Esophagus (tissue), 2 donors: ENCODE measurements at regions not wholly inside any gene's neighbourhood (a gene's known extent, or its start where the extent isn't known, plus 50 kb on each side); places are given as distances from the start of the nearest gene placed in this dataset.

Experiments used
- H3K27ac ChIP-seq, 2 donors: one replicate each; pipeline ENCODE4 v1.5.1; 2013; ENCODE audit warnings: low read depth in 2 of 2, mild to moderate bottlenecking in 2 of 2, inconsistent platforms in 1 of 2, low read length in 1 of 2, moderate library complexity in 1 of 2
- H3K27me3 ChIP-seq, 2 donors: one replicate each; pipeline ENCODE4 v1.6.1; 2013; ENCODE audit warnings: low read length in 2 of 2, control low read depth in 1 of 2, mild to moderate bottlenecking in 1 of 2; ENCODE audit not compliant: insufficient read depth in 2 of 2, control insufficient read depth in 1 of 2
- H3K36me3 ChIP-seq, 2 donors: one replicate each; pipeline ENCODE4 v1.6.1; 2013; ENCODE audit warnings: low read length in 1 of 2; ENCODE audit not compliant: control insufficient read depth in 2 of 2, insufficient read depth in 2 of 2
- H3K4me1 ChIP-seq, 2 donors: one replicate each; pipeline ENCODE4 v1.6.1; 2013; ENCODE audit warnings: low read length in 1 of 2; ENCODE audit not compliant: control insufficient read depth in 2 of 2, insufficient read depth in 2 of 2
- H3K4me3 ChIP-seq, 2 donors: one replicate each; pipeline ENCODE4 v1.5.1; 2013; ENCODE audit warnings: low read length in 2 of 2, mild to moderate bottlenecking in 2 of 2, low read depth in 1 of 2, moderate library complexity in 1 of 2
- H3K9me3 ChIP-seq, 2 donors: one replicate each; pipeline ENCODE4 v1.6.1; 2013; ENCODE audit warnings: mild to moderate bottlenecking in 2 of 2, low read depth in 1 of 2, low read length in 1 of 2, moderate library complexity in 1 of 2; ENCODE audit not compliant: control insufficient read depth in 2 of 2, insufficient read depth in 1 of 2
- WGBS, 2 donors: extraction: QIAGEN DNeasy Blood & Tissue Kit; methylation state at CpG; one replicate each; pipeline ENCODE4 v1.1.7; 2013; 5-methylcytosine and 5-hydroxymethylcytosine counted together
- donor health status: healthy with polysubstance abuse.
- donor health status: Bipolar disorder and iron deficiency.

DNA sequence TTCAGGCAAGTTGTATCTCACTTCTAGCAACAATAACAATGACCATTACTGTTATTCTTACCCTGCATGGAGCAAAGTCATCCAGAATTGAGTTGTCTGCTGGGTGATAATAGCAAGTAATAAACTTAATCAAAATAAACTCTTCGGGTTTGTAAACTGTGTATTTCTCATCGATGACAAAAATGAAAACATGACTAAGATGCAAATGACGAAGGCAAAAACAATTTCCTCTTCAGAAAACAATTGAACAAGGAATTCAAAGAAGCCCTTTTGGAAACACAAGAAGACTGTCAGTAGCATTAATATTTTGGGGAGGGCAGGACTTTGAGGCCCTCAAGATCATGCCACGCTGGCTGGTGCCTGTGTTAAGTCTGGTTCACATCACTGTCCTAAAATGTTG is 232.0 kb downstream of the BTG1 start:
- H3K4me1 ChIP-seq, result no peaks in the 10 kb centered on the region
- no peaks in the 10 kb centered on the region for H3K27me3 ChIP-seq
- no peaks in the 10 kb centered on the region for H3K9me3 ChIP-seq
- H3K4me3 ChIP-seq, result no peak overlapping the region
- 80 to 88% methylated on average over 4 of the region's 4 CpGs for WGBS, 2 donors
- no peak overlapping the region for H3K27ac ChIP-seq
- no peaks in the 10 kb centered on the region for H3K36me3 ChIP-seq

- Histone ChIP-seq H3K4me3 (no peak overlapping the region), H3K4me1 (no peaks in the 10 kb centered on the region), H3K9me3 (no peaks in the 10 kb centered on the region), H3K27ac (no peak overlapping the region), H3K27me3 (no peaks in the 10 kb centered on the region), H3K36me3 (no peaks in the 10 kb centered on the region)
Observed at GRCh38 chr12:91913124-91913523, 232.5 kb downstream of the BTG1 start.

GRCh38 chr12:91912178-91912577 is 233.5 kb downstream of the BTG1 start:
- Histone ChIP-seq H3K36me3 (no peaks in the 10 kb centered on the region), H3K4me1 (no peaks in the 10 kb centered on the region), H3K4me3 (no peak overlapping the region), H3K27me3 (no peaks in the 10 kb centered on the region), H3K9me3 (no peaks in the 10 kb centered on the region), H3K27ac (no peak overlapping the region)
- WGBS, 2 donors, result 82 to 99% methylated on average over 1 of the region's 1 CpG

DNA sequence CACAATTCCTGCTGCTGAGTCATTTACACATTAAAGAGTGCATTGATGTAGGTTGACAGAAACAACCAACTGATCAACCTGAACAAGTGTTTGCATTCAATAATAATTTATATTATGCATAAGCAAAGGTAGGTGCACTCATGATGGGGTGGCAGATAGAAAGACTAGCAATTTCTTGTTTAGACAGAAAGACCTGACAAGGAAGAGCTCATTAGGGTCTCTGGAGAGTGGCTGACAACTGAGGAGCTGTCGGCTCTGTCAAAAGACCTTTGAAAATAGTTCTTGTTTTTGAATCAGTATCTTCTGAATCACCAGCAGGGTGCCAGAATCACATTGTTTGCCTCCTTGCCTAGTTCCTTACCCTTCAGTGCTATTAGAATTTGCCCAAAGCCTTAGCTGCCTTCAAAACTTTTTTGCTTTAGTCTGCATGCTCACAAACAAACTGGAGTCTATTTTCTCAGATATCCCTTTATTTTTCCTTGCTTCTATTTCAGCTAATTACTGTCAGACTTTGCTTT is 234.7 kb downstream of the BTG1 start:
- 63 to 69% methylated on average over 1 of the region's 1 CpG for WGBS, 2 donors

DNA sequence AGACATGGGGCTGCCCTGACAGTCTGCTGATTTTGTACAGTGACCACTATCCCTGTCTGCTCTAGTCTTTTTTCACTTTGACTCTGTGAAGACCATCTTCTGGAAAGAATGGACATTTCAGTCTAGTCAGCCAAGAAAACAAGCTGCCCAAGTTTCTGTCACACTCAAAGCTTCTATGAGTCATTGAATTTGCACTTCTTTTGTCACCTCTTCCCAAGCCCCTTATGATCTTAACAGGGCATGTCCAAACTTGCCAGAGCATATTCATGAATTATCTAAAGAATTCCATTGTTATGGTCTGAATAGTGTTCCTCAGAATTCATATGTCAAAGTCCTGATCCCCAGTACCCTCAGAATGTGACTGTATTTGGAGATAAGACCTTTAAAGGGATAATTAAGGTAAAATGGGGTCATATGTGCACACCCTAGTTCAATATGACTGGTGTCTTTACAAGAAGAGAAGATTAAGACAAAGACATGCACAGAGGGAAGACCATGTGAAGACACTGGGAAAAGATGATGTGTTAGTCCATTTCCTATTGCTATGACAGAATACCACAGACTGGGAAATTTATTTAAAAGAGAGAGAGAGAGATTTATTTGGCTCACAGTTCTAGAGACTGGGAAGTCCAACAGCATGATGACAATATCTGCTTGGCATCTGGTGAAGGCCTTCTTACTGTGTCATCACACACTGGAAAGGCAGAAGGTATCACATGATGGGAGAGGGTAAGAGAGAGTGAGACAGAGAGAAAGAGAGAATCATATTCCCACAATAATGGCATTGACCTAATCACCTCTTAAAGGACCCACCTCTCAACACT is 242.6 kb downstream of the BTG1 start:
- Histone ChIP-seq H3K4me1 (no peaks in the 10 kb centered on the region), H3K4me3 (no peak overlapping the region), H3K9me3 (no peaks in the 10 kb centered on the region), H3K36me3 (no peaks in the 10 kb centered on the region), H3K27me3 (no peaks in the 10 kb centered on the region), H3K27ac (no peak overlapping the region)

More for the DNA sequence above, 234.7 kb downstream of the BTG1 start:
- Histone ChIP-seq H3K4me3 (no peak overlapping the region), H3K27ac (no peak overlapping the region), H3K9me3 (no peaks in the 10 kb centered on the region), H3K4me1 (no peaks in the 10 kb centered on the region), H3K36me3 (no peaks in the 10 kb centered on the region), H3K27me3 (no peaks in the 10 kb centered on the region)

DNA sequence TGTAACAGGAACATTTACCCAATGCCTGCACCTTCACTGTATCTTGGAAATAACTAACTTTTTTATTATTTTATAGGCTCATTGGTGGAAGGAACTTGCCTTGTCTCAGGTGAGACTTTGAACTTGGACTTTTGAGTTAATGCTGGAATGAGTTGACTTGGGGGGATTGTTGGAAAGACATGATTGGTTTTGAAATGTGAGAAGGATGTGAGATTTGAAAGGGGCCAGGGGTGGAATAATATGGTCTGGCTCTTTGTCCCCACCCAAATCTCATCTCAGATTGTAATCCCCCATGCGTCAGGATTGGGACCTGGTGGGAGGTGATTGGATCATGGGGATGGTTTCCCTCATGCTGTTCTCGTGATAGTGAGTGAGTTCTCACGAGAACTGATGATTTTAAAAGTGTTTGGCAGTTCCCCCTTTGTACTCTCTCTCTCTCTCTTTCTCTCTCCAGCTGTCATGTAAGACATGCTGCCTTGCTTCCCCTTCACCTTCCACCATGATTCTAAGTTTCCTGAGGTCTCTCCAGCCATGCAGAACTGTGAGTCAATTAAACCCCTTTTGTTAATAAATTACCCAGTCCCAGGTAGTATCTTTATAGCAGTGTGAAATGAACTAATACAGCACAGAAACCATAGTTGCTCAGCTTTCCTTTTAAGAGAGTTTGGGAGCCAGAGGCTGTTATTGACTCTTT is 244.1 kb downstream of the BTG1 start:
- Histone ChIP-seq H3K27me3 (no peaks in the 10 kb centered on the region), H3K9me3 (no peaks in the 10 kb centered on the region), H3K27ac (no peak overlapping the region), H3K36me3 (no peaks in the 10 kb centered on the region), H3K4me1 (no peaks in the 10 kb centered on the region), H3K4me3 (no peak overlapping the region)
- 89 to 92% methylated on average over 3 of the region's 3 CpGs for WGBS, 2 donors

GRCh38 chr12:91900971-91901370 is 244.7 kb downstream of the BTG1 start:
- no peak overlapping the region for H3K4me3 ChIP-seq
- H3K27me3 ChIP-seq, result no peaks in the 10 kb centered on the region
- H3K4me1 ChIP-seq, result no peaks in the 10 kb centered on the region
- H3K36me3 ChIP-seq, result no peaks in the 10 kb centered on the region
- no peak overlapping the region for H3K27ac ChIP-seq
- no peaks in the 10 kb centered on the region for H3K9me3 ChIP-seq

DNA sequence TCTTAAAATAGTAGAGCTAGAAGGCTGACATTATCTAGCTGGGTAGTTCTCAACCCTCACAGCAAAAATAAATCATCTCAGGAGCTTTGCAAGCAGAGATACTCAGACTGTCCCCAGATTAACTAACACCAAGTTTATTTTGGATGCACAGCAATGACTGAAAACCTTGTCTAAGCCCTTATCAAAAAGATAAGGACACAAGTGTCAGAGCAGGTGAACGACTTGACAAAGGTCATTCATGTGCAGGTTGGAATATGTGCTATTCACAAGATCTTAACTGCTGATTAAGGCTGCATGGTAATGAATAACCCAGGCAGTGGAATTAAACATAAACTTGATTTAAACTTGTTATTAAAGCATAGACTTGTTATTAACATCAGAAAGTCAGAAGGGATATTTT is 246.6 kb downstream of the BTG1 start:
- Histone ChIP-seq H3K36me3 (no peaks in the 10 kb centered on the region), H3K27ac (no peak overlapping the region), H3K4me3 (no peak overlapping the region), H3K27me3 (no peaks in the 10 kb centered on the region), H3K4me1 (no peaks in the 10 kb centered on the region), H3K9me3 (no peaks in the 10 kb centered on the region)
- WGBS, 2 donors, result 36 to 51% methylated on average over 1 of the region's 1 CpG

DNA sequence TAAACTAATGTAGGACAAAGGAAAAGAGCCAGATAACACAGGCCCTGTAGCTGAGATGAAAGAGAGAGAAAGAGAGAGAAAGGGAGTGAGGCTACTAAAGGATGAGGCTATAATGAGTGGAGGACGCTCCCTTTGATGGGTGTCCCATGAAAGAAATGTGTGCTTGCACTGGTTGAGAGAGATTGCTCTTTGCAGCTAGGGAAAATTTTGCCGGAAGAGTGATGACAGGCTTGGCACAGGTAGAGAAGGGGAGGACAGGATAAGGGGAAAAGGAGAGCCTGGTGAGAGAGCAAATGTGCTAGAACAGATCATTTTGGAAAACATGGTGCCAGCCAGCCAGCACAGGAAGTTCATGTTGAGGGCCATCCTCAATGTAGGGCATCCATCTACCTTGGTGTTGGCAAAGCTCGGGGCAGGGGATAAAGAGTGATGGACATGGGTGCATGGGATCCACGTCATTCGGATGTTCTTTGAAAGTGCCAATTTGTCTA is 248.6 kb downstream of the BTG1 start:
- no peaks in the 10 kb centered on the region for H3K36me3 ChIP-seq
- no peak overlapping the region for H3K4me3 ChIP-seq
- H3K27ac ChIP-seq, result no peak overlapping the region
- no peaks in the 10 kb centered on the region for H3K27me3 ChIP-seq
- H3K9me3 ChIP-seq, result no peaks in the 10 kb centered on the region
- 91 to 93% methylated on average over 5 of the region's 5 CpGs for WGBS, 2 donors
- no peaks in the 10 kb centered on the region for H3K4me1 ChIP-seq
